Skin of body (tissue), 1 donor: ENCODE measurements at regions not wholly inside any gene's neighbourhood (a gene's known extent, or its start where the extent isn't known, plus 50 kb on each side); places are given as distances from the start of the nearest gene placed in this dataset.
"Not testable (repeated sequence)": the region's sequence is repeated elsewhere in the genome, so short reads cannot be mapped to it uniquely, and the experiment has no call there.

Experiments used
- DNase-seq: peaks from one replicate; lab custom pipeline; 2025; lab: John Stamatoyannopoulos, UW

- no peak for DNase-seq
These were observed 56.5 kb upstream of the ORC5 start for GRCh38 chr7:104264285-104264684.

- DNase-seq, result no peak
These were observed 60.0 kb upstream of the ORC5 start for GRCh38 chr7:104267701-104268368.

GRCh38 chr7:104271948-104272347 lies 56.5 kb upstream of the LHFPL3 start:
- DNase-seq, result no peak

- DNase-seq, result peak; percentile 1
These were observed 55.5 kb upstream of the LHFPL3 start for GRCh38 chr7:104272767-104273384.

GRCh38 chr7:104275900-104276299 lies 52.5 kb upstream of the LHFPL3 start:
- DNase-seq, result no peak

- not testable (repeated sequence) for DNase-seq
These were observed 51.7 kb upstream of the LHFPL3 start for GRCh38 chr7:104276730-104277129.
